OCI-LY7 (cell line): ENCODE measurements at regions not wholly inside any gene's neighbourhood (a gene's known extent, or its start where the extent isn't known, plus 50 kb on each side); places are given as distances from the start of the nearest gene placed in this dataset.

ENCODE experiments used
- BruUV-seq: library from RNA; stranded (reverse); fragments of 400-500 nt; replicated peaks from 2 replicates; lab custom pipeline; 2021; lab: Mats Ljungman, UMichigan
- CTCF ChIA-PET: fragments of 300-600 bp; sonication (Branson Sonifier 250); formaldehyde crosslinking; loops from one replicate; lab custom pipeline; 2022; ENCODE audit warnings: antibody characterized with exemption; ENCODE audit not compliant: unreplicated experiment; lab: Charles Lee
- POLR2A ChIA-PET: fragments of 300-600 bp; sonication (Branson Sonifier 250); formaldehyde crosslinking; loops from one replicate; lab custom pipeline; 2022; ENCODE audit warnings: antibody characterized with exemption; lab: Charles Lee
- DNase-seq: peaks from one replicate; pipeline ENCODE4 v3.0.0-alpha.2; 2015; ENCODE audit warnings: low spot score
- H2AFZ ChIP-seq: fragments of 200-600 bp; sonication (generic), shearing (Covaris generic); 2 replicates; pipeline ENCODE4 v1.6.1; 2014; ENCODE audit warnings: mild to moderate bottlenecking, antibody characterized with exemption, low read length, moderate library complexity
- H3K27ac ChIP-seq: fragments of 200-600 bp; sonication (generic); 2 replicates; pipeline ENCODE4 v1.5.1; 2014; ENCODE audit warnings: mixed run types, low read depth, mild to moderate bottlenecking, moderate library complexity, low read length, inconsistent platforms; ENCODE audit not compliant: poor library complexity, severe bottlenecking
- H3K36me3 ChIP-seq: fragments of 200-600 bp; sonication (generic); 2 replicates; pipeline ENCODE4 v1.6.1; 2014; ENCODE audit warnings: mild to moderate bottlenecking, antibody characterized with exemption, low read length, moderate library complexity, mixed read lengths; ENCODE audit not compliant: insufficient read depth
- H3K4me1 ChIP-seq: fragments of 200-600 bp; sonication (generic); 2 replicates; pipeline ENCODE4 v1.5.1; 2014; ENCODE audit warnings: mild to moderate bottlenecking, low read length; ENCODE audit not compliant: insufficient read depth, poor library complexity, severe bottlenecking
- H3K4me2 ChIP-seq: fragments of 200-600 bp; sonication (generic); 2 replicates; pipeline ENCODE4 v1.6.1; 2014; ENCODE audit warnings: mild to moderate bottlenecking, low read length
- H3K4me3 ChIP-seq: fragments of 200-600 bp; sonication (generic); 2 replicates; pipeline ENCODE4 v1.5.1; 2014; ENCODE audit warnings: mild to moderate bottlenecking, low read depth, low read length; ENCODE audit not compliant: poor library complexity, severe bottlenecking
- H3K79me2 ChIP-seq: fragments of 200-600 bp; sonication (generic); 2 replicates; pipeline ENCODE4 v1.6.1; 2016; ENCODE audit warnings: low read depth, mild to moderate bottlenecking, low read length, moderate library complexity, mixed read lengths; ENCODE audit not compliant: insufficient read depth
- H3K9me2 ChIP-seq: fragments of 200-600 bp; sonication (generic); 2 replicates; pipeline ENCODE4 v1.6.1; 2016; ENCODE audit warnings: mild to moderate bottlenecking, low read length, mixed read lengths; ENCODE audit not compliant: insufficient read depth
- H3K9me3 ChIP-seq: fragments of 200-600 bp; sonication (generic); 2 replicates; pipeline ENCODE4 v1.6.1; 2014; ENCODE audit warnings: mild to moderate bottlenecking, mixed run types, low read length, mixed read lengths
- H4K20me1 ChIP-seq: fragments of 200-600 bp; sonication (generic); 2 replicates; pipeline ENCODE4 v1.6.1; 2014; ENCODE audit warnings: mild to moderate bottlenecking, antibody characterized with exemption, low read length, moderate library complexity, mixed read lengths; ENCODE audit not compliant: insufficient read depth
- EZH2phosphoT487 ChIP-seq: fragments of 200-600 bp; sonication (generic); IDR thresholded peaks from 2 replicates; pipeline ENCODE4 v1.6.1; 2018; ENCODE audit warnings: low read depth, borderline replicate concordance, mild to moderate bottlenecking, mixed run types, antibody characterized with exemption, low read length, moderate library complexity, mixed read lengths
- intact Hi-C: fragments of 100-400 bp; cut with micrococcal nuclease; formaldehyde crosslinking; loops from one replicate; pipeline ENCODE4 v1.10.0; 2022; ENCODE audit not compliant: unreplicated experiment
- TF ChIP-seq, protein P1 (sequence below): fragments of 200-600 bp; sonication (generic); conservative IDR thresholded peaks from 2 replicates; pipeline ENCODE4 v1.5.1; 2014; ENCODE audit warnings: mild to moderate bottlenecking, antibody characterized with exemption, low read length, moderate library complexity, mixed read lengths

DNA sequence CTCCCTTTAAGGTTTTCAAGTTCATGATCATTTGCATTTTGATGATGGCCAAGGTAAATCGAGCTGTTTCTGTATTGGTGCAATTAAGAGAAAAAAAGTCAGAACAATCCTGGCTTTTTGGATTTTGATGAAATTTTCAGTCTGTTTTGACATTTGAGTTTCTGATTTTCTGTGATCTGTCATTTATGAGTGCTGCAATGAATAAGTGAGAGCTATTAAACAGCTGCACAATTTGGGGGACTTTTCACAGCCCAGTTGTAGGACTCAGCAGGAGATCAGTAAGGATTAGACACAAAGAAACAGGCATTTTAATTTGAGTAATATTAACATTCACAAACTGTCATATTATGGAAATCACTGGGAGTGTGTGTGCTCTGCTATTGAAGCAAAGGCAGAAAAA, 452.9 kb upstream of the CXADR start:
- no peak overlapping the region for H3K4me3 ChIP-seq
- no peak for DNase-seq
- H3K9me2 ChIP-seq, result no peaks in the 10 kb centered on the region
- intact Hi-C loops, result no loop called here
- H3K36me3 ChIP-seq, result no peaks in the 10 kb centered on the region
- no peak for TF ChIP-seq EZH2phosphoT487
- TF ChIP-seq, protein P1, sequence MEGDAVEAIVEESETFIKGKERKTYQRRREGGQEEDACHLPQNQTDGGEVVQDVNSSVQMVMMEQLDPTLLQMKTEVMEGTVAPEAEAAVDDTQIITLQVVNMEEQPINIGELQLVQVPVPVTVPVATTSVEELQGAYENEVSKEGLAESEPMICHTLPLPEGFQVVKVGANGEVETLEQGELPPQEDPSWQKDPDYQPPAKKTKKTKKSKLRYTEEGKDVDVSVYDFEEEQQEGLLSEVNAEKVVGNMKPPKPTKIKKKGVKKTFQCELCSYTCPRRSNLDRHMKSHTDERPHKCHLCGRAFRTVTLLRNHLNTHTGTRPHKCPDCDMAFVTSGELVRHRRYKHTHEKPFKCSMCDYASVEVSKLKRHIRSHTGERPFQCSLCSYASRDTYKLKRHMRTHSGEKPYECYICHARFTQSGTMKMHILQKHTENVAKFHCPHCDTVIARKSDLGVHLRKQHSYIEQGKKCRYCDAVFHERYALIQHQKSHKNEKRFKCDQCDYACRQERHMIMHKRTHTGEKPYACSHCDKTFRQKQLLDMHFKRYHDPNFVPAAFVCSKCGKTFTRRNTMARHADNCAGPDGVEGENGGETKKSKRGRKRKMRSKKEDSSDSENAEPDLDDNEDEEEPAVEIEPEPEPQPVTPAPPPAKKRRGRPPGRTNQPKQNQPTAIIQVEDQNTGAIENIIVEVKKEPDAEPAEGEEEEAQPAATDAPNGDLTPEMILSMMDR, result no peak
- no TSS peak for BruUV-seq
- H3K4me2 ChIP-seq, result no peak overlapping the region
- H3K4me1 ChIP-seq, result no peaks in the 10 kb centered on the region
- ChIA-PET CTCF (no interaction called here), POLR2A (no interaction called here)
- H3K27ac ChIP-seq, result no peak overlapping the region
- H4K20me1 ChIP-seq, result no peaks in the 10 kb centered on the region
- H3K9me3 ChIP-seq, result no peaks in the 10 kb centered on the region
- no peak overlapping the region for H2AFZ ChIP-seq
- H3K79me2 ChIP-seq, result no peaks in the 10 kb centered on the region

DNA sequence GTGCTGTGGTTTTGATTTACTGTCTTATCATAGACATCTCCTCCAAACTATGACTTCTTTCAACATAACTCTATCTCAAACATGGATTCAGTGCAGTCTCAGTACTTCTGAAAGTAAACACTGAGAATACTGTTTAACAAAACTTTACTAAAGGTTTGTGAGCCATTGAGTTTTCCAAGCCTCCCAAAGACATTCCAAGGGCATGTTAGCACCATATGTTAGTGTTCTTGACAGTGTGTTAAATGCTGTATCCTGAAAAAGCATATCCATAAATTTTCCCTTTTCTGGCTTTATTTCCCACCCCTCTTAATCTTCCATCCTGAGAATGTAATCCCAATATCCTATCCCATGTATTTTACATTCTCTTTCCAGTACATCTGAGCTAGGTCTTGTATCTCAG, 446.8 kb upstream of the CXADR start:
- no peaks in the 10 kb centered on the region for H3K36me3 ChIP-seq
- ChIA-PET POLR2A (no interaction called here), CTCF (no interaction called here)
- no peak overlapping the region for H3K4me2 ChIP-seq
- no peaks in the 10 kb centered on the region for H3K79me2 ChIP-seq
- no peaks in the 10 kb centered on the region for H3K9me2 ChIP-seq
- no peaks in the 10 kb centered on the region for H3K9me3 ChIP-seq
- BruUV-seq, result no TSS peak
- no peak overlapping the region for H3K27ac ChIP-seq
- H3K4me1 ChIP-seq, result no peaks in the 10 kb centered on the region
- H4K20me1 ChIP-seq, result no peaks in the 10 kb centered on the region
- intact Hi-C loops, result no loop called here
- no peak overlapping the region for H2AFZ ChIP-seq
- DNase-seq, result no peak
- TF ChIP-seq EZH2phosphoT487, result no peak
- TF ChIP-seq, protein P1, result no peak
- H3K4me3 ChIP-seq, result no peak overlapping the region

DNA sequence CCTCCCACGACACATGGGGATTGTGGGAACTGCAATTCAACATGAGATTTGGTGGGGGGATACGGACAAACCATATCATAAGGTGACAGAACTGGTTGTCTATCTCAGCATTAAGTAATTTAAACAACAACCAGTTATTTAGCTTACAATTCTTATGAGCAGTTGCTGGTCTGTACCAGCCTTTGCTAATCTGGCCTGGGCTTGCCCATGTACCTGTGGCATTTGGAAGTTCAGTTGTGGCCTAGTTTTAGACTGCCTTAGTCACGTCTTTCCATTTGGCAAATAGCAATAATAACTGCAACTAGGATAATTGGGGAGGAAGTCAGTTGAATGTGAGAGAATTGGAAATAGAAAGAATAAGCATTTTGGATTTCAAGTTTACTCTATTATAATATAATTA, 441.8 kb upstream of the CXADR start:
- no peak for DNase-seq
- H3K9me3 ChIP-seq, result no peaks in the 10 kb centered on the region
- no peak overlapping the region for H2AFZ ChIP-seq
- H3K4me2 ChIP-seq, result no peak overlapping the region
- no peak for TF ChIP-seq EZH2phosphoT487
- TF ChIP-seq, protein P1, result no peak
- H3K4me1 ChIP-seq, result no peaks in the 10 kb centered on the region
- H3K4me3 ChIP-seq, result no peak overlapping the region
- ChIA-PET POLR2A (no interaction called here), CTCF (no interaction called here)
- no peaks in the 10 kb centered on the region for H4K20me1 ChIP-seq
- BruUV-seq, result no TSS peak
- no peaks in the 10 kb centered on the region for H3K9me2 ChIP-seq
- H3K27ac ChIP-seq, result no peak overlapping the region
- H3K79me2 ChIP-seq, result no peaks in the 10 kb centered on the region
- H3K36me3 ChIP-seq, result no peaks in the 10 kb centered on the region
- intact Hi-C loops, result no loop called here
